K562 (cell line): ENCODE measurements at regions not wholly inside any gene's neighbourhood (a gene's known extent, or its start where the extent isn't known, plus 50 kb on each side); places are given as distances from the start of the nearest gene placed in this dataset.

Source experiments
- ATAC-seq: fragments of 200-7000 bp; cut with Tn5 transposase; 3 replicates; pipeline ENCODE4 v1.9.1; 2020; ENCODE audit warnings: moderate library complexity
- BruUV-seq: library from RNA; stranded (reverse); fragments of 400-500 nt; replicated peaks from 2 replicates; lab custom pipeline; 2021; lab: Mats Ljungman, UMichigan
- CTCF ChIA-PET: fragments of 300-600 bp; formaldehyde crosslinking; extraction: SDS; loops from one replicate; lab custom pipeline; 2021; ENCODE audit warnings: low intra/inter-chr PET ratio; lab: Yijun Ruan, JAX
- POLR2A ChIA-PET: fragments of 300-600, 350-650 bp; sonication (Branson Sonifier 250); formaldehyde crosslinking; extraction: SDS; loops from one replicate; lab custom pipeline; 2021; ENCODE audit warnings: antibody characterized with exemption, inconsistent platforms; lab: Yijun Ruan, JAX
- DNase-seq, 4 experiments: peaks; one replicate each; pipeline versions ENCODE4 v3.0.0 to v3.0.0-alpha.2; 2011 to 2018; ENCODE audit warnings: low spot score in 3 of 4, mixed read lengths in 3 of 4; ENCODE audit errors: extremely low read depth in 1 of 4
- FAIRE-seq: peaks from 2 replicates; lab custom pipeline; 2011; peaks lifted over from hg19 to GRCh38; lab: Jason Lieb, UNC
- H2AFZ ChIP-seq: 2 replicates; pipeline ENCODE4 v1.6.0; 2011; ENCODE audit warnings: low read depth, low read length, control low read depth, inconsistent platforms
- H3K27ac ChIP-seq: fragments of 200-600 bp; 3 replicates; pipeline ENCODE4 v1.8.0; 2011; ENCODE audit warnings: low read depth, mild to moderate bottlenecking, control low read depth, inconsistent platforms, low read length, moderate library complexity, mixed read lengths; ENCODE audit errors: extremely low read depth
- H3K27me3 ChIP-seq, 2 experiments: fragments of 300-600 bp in 1 of 2; 2 replicates in 1 of 2; 3 replicates in 1 of 2; pipeline versions ENCODE4 v1.6.0 to v1.8.0; 2011; ENCODE audit warnings: inconsistent platforms in 2 of 2, low read length in 2 of 2, mild to moderate bottlenecking in 1 of 2, mixed read lengths in 1 of 2, moderate library complexity in 1 of 2; ENCODE audit not compliant: control insufficient read depth in 2 of 2, insufficient read depth in 2 of 2
- H3K36me3 ChIP-seq: fragments of 300-600 bp; 3 replicates; pipeline ENCODE4 v1.8.0; 2011; ENCODE audit warnings: mild to moderate bottlenecking, low read length, inconsistent platforms; ENCODE audit not compliant: control insufficient read depth, insufficient read depth
- H3K4me1 ChIP-seq, 2 experiments: fragments of 200-600 bp in 1 of 2; replicated peaks in 1 of 2; 2 replicates in 1 of 2; 3 replicates in 1 of 2; pipeline versions ENCODE4 v1.5.1 to v1.8.0; 2011; ENCODE audit warnings: inconsistent platforms in 2 of 2, low read length in 2 of 2, mild to moderate bottlenecking in 1 of 2, mixed read lengths in 1 of 2, moderate library complexity in 1 of 2; ENCODE audit not compliant: control insufficient read depth in 2 of 2, insufficient read depth in 2 of 2
- H3K4me2 ChIP-seq: 2 replicates; pipeline ENCODE4 v1.6.1; 2011; ENCODE audit warnings: low read length, control low read depth, inconsistent platforms, mixed read lengths; ENCODE audit not compliant: insufficient read depth
- H3K4me3 ChIP-seq: fragments of 200-600 bp; sonication (generic), shearing (Covaris generic); 2 replicates; pipeline ENCODE4 v1.5.1; 2016; ENCODE audit warnings: control low read depth, inconsistent platforms
- H3K79me2 ChIP-seq: fragments of 200-600 bp; 3 replicates; pipeline ENCODE4 v1.8.0; 2011; ENCODE audit warnings: low read length, inconsistent platforms; ENCODE audit not compliant: control insufficient read depth, insufficient read depth
- H3K9ac ChIP-seq, 2 experiments: 2 replicates each; pipeline versions ENCODE4 v1.6.0 to v1.6.1; 2011; ENCODE audit warnings: low read depth in 2 of 2, low read length in 2 of 2, control low read depth in 1 of 2, inconsistent platforms in 1 of 2, mild to moderate bottlenecking in 1 of 2, mixed read lengths in 1 of 2; ENCODE audit not compliant: insufficient read depth in 1 of 2
- H3K9me1 ChIP-seq: one replicate; pipeline ENCODE4 v1.6.0; 2011; ENCODE audit warnings: inconsistent platforms, mild to moderate bottlenecking, low read length, moderate library complexity; ENCODE audit not compliant: control insufficient read depth, insufficient read depth
- H3K9me3 ChIP-seq: replicated peaks from 2 replicates; pipeline ENCODE4 v1.5.1; 2011; ENCODE audit warnings: low read depth, low read length, inconsistent platforms; ENCODE audit not compliant: control insufficient read depth, insufficient read depth
- H4K20me1 ChIP-seq: replicated peaks from 2 replicates; pipeline ENCODE4 v1.6.1; 2011; ENCODE audit warnings: low read length, inconsistent platforms, mixed read lengths; ENCODE audit not compliant: control insufficient read depth, insufficient read depth
- ASH1L ChIP-seq: fragments of 450-650 bp; IDR thresholded peaks from 2 replicates; pipeline ENCODE4 v1.6.1; 2018; ENCODE audit warnings: borderline replicate concordance, mild to moderate bottlenecking, low read depth; ENCODE audit not compliant: partially characterized antibody
- CC2D1A ChIP-seq: fragments of 450-650 bp; IDR thresholded peaks from 2 replicates; pipeline ENCODE4 v1.6.1; 2017; ENCODE audit warnings: mild to moderate bottlenecking
- DPF2 ChIP-seq: fragments of 450-650 bp; IDR thresholded peaks from 2 replicates; pipeline ENCODE4 v1.6.1; 2016
- GATAD2A ChIP-seq: fragments of 450-650 bp; IDR thresholded peaks from 2 replicates; pipeline ENCODE4 v1.6.1; 2017
- HDAC6 ChIP-seq: IDR thresholded peaks from 2 replicates; pipeline ENCODE4 v1.6.1; 2012; ENCODE audit warnings: low read depth, mild to moderate bottlenecking, control low read depth, inconsistent platforms, low read length, moderate library complexity
- MCM7 ChIP-seq, 2 experiments: fragments of 450-650 bp; IDR thresholded peaks; 2 replicates each; pipeline ENCODE4 v1.6.1; 2016 to 2018
- PTTG1 ChIP-seq: fragments of 450-650 bp; IDR thresholded peaks from 2 replicates; pipeline ENCODE4 v1.6.1; 2016; ENCODE audit warnings: low read depth, mild to moderate bottlenecking, missing genetic modification characterization, missing compliant biosample characterization
- PYGO2 ChIP-seq: fragments of 450-650 bp; IDR thresholded peaks from 2 replicates; pipeline ENCODE4 v1.6.1; 2016; ENCODE audit warnings: mild to moderate bottlenecking, missing genetic modification characterization, moderate library complexity, missing compliant biosample characterization
- RFX7 ChIP-seq: fragments of 250-450 bp; sonication (Bioruptor Pico); IDR thresholded peaks from 2 replicates; pipeline ENCODE4 v1.5.1; 2021; ENCODE audit warnings: mild to moderate bottlenecking
- SMARCE1 ChIP-seq: fragments of 450-650 bp; IDR thresholded peaks from 2 replicates; pipeline ENCODE4 v1.7.1; 2016; ENCODE audit warnings: mild to moderate bottlenecking
- SMC3 ChIP-seq: conservative IDR thresholded peaks from 2 replicates; pipeline ENCODE4 v1.6.1; 2011; ENCODE audit warnings: low read depth, low read length, improper control_type of control experiment; ENCODE audit not compliant: insufficient read depth
- SP1 ChIP-seq: sonication (generic); formaldehyde crosslinking; IDR thresholded peaks from 2 replicates; pipeline ENCODE4 v1.8.1; 2022; ENCODE audit warnings: mild to moderate bottlenecking, missing genetic modification reagents
- XRCC5 ChIP-seq: fragments of 200-400 bp; formaldehyde crosslinking; IDR thresholded peaks from 2 replicates; pipeline ENCODE4 v1.6.1; 2017; ENCODE audit warnings: low read depth, mild to moderate bottlenecking, low read length
- ZBTB11 ChIP-seq, 3 experiments: fragments of 200-800 bp in 1 of 3; fragments of 250-450 bp in 1 of 3; fragments of 450-650 bp in 1 of 3; sonication (Bioruptor Pico) in 1 of 3; sonication (Bioruptor generic) in 1 of 3; formaldehyde crosslinking in 1 of 3; IDR thresholded peaks; 2 replicates each; pipeline versions ENCODE4 v1.6.1 to v1.8.0; 2016 to 2022; ENCODE audit warnings: mild to moderate bottlenecking in 2 of 3, missing genetic modification characterization in 2 of 3, missing compliant biosample characterization in 1 of 3, moderate library complexity in 1 of 3
- ZEB2 ChIP-seq: fragments of 450-650 bp; IDR thresholded peaks from 2 replicates; pipeline ENCODE4 v1.6.1; 2016
- ZKSCAN8 ChIP-seq: fragments of 200-800 bp; sonication (Bioruptor generic); IDR thresholded peaks from 2 replicates; pipeline ENCODE4 v1.6.1; 2016; ENCODE audit warnings: missing genetic modification characterization, missing compliant biosample characterization
- ZNF589 ChIP-seq: fragments of 200-800 bp; sonication (Bioruptor generic); IDR thresholded peaks from 2 replicates; pipeline ENCODE4 v1.6.1; 2016; ENCODE audit warnings: low read depth, missing genetic modification characterization, missing compliant biosample characterization
- WGBS: fragments of 100-300 bp; shearing (Covaris generic); methylation state at CpG from one replicate; pipeline ENCODE4 v1.1.6; 2016; ENCODE audit warnings: low coverage, mixed read lengths; ENCODE audit not compliant: insufficient coverage; ENCODE audit errors: missing lambda C conversion rate; 5-methylcytosine and 5-hydroxymethylcytosine counted together
- in situ Hi-C: fragments of 300-500 bp; cut with MboI; formaldehyde crosslinking; loops from 4 replicates; pipeline ENCODE4 v1.15.0; 2018; ENCODE audit warnings: inconsistent platforms, mixed read lengths
- intact Hi-C: fragments of 100-400 bp; cut with micrococcal nuclease; formaldehyde crosslinking; loops from 2 replicates; pipeline ENCODE4 v1.14.2; 2022
- TF ChIP-seq, protein P1 (sequence below): fragments of 250-450 bp; sonication (Bioruptor Pico); IDR thresholded peaks from 2 replicates; pipeline ENCODE4 v1.5.0; 2021
- TF ChIP-seq, protein P2 (sequence below): fragments of 250-450 bp; sonication (Bioruptor Pico); IDR thresholded peaks from 2 replicates; pipeline ENCODE4 v1.4.0; 2020

- no peak overlapping the region for H3K9ac ChIP-seq
- ChIA-PET POLR2A (interaction anchor here (1.0 kb wide), 1 partner anchor 53 kb away, joined by 3 read pairs; no protein-coding TSS in a partner anchor), CTCF (no interaction called here)
- H3K4me3 ChIP-seq = no peak overlapping the region
- H3K79me2 ChIP-seq = no peaks in the 10 kb centered on the region
- intact Hi-C loops = no loop called here
- DNase-seq (no peak), ATAC-seq (no peak), FAIRE-seq (no peak)
- no peak overlapping the region for H2AFZ ChIP-seq
- H3K36me3 ChIP-seq = no peaks in the 10 kb centered on the region
- WGBS = 7% methylated on average over 3 of the region's 3 CpGs
- H3K27me3 ChIP-seq = no peaks in the 10 kb centered on the region
- no peaks in the 10 kb centered on the region for H3K9me1 ChIP-seq
- no peak overlapping the region for H3K4me2 ChIP-seq
- in situ Hi-C loops = no loop called here
- H3K27ac ChIP-seq = no peak overlapping the region
- BruUV-seq = no TSS peak
- no peaks in the 10 kb centered on the region for H4K20me1 ChIP-seq
- H3K4me1 ChIP-seq = no peaks in the 10 kb centered on the region
- H3K9me3 ChIP-seq = no peaks in the 10 kb centered on the region
- no peak for TF ChIP-seq SMC3
- TF ChIP-seq ZNF589 (CRISPR knock-in tag) = no peak
- TF ChIP-seq ZEB2 = no peak
- TF ChIP-seq CC2D1A = no peak
- TF ChIP-seq MCM7 (IDR thresholded peaks at IDR 0.05) = no peak
- TF ChIP-seq DPF2 = no peak
- TF ChIP-seq PYGO2 (tag) = no peak
- TF ChIP-seq PTTG1 (tag) = no peak
- no peak for TF ChIP-seq SMARCE1
- no peak for TF ChIP-seq GATAD2A
- no peak for TF ChIP-seq RFX7
- TF ChIP-seq, protein P1, sequence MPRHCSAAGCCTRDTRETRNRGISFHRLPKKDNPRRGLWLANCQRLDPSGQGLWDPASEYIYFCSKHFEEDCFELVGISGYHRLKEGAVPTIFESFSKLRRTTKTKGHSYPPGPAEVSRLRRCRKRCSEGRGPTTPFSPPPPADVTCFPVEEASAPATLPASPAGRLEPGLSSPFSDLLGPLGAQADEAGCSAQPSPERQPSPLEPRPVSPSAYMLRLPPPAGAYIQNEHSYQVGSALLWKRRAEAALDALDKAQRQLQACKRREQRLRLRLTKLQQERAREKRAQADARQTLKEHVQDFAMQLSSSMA (CRISPR knock-in tag) = no peak
- no peak for TF ChIP-seq ASH1L
- no peak for TF ChIP-seq SP1 (CRISPR knock-in tag)
- no peak for TF ChIP-seq HDAC6
- TF ChIP-seq ZBTB11 (CRISPR knock-in tag; IDR thresholded peaks at IDR 0.05) = no peak
- no peak for TF ChIP-seq ZKSCAN8 (CRISPR knock-in tag)
- no peak for TF ChIP-seq XRCC5
- TF ChIP-seq, protein P2, sequence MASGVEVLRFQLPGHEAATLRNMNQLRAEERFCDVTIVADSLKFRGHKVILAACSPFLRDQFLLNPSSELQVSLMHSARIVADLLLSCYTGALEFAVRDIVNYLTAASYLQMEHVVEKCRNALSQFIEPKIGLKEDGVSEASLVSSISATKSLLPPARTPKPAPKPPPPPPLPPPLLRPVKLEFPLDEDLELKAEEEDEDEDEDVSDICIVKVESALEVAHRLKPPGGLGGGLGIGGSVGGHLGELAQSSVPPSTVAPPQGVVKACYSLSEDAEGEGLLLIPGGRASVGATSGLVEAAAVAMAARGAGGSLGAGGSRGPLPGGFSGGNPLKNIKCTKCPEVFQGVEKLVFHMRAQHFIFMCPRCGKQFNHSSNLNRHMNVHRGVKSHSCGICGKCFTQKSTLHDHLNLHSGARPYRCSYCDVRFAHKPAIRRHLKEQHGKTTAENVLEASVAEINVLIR (CRISPR knock-in tag) = no peak
Observed at GRCh38 chr3:102129760-102130608, 280.7 kb downstream of the NFKBIZ start.
